IPS-11a (cell line): ENCODE measurements at regions not wholly inside any gene's neighbourhood (a gene's known extent, or its start where the extent isn't known, plus 50 kb on each side); places are given as distances from the start of the nearest gene placed in this dataset.

Experiments used
- H3K4me3 ChIP-seq: one replicate; pipeline ENCODE4 v1.5.1; 2013; ENCODE audit warnings: low read depth, low read length, control low read depth

DNA sequence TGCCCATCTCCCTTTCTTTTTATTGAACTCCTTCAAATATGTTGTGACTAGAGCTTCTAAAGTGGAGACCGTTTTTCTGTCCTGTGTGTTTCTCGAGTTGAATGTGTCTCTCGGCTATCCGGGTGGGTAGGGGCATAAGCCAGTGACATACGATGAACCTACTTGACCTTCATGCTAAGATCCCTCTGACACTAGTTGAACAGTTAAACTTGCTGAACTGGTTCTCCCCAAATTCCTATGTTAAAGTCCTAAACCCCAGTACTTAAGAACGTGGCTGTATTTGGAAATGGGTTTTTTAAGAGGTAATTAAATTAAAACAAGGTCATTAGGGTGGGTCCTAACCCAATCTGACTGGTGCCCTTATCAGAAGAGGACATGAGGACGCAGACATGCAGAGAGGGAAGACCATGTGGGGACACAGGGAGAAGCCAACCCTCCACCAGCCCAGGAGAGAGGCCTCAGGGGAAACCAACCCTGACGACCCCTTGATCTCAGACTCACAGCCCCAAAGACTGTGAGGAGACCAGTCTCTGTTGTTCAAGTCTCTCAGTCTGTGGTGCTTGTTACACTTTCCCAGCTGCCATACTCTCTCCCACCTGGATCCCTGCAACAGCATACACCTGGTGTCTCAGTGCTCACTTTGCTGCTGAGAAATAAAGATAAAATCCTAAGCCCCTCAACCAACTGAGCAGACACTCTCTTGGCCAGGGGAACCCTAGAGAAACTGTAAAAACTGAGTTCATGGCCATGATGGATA, 208.4 kb downstream of the MYLK4 start:
- H3K4me3 ChIP-seq: no peak overlapping the region

DNA sequence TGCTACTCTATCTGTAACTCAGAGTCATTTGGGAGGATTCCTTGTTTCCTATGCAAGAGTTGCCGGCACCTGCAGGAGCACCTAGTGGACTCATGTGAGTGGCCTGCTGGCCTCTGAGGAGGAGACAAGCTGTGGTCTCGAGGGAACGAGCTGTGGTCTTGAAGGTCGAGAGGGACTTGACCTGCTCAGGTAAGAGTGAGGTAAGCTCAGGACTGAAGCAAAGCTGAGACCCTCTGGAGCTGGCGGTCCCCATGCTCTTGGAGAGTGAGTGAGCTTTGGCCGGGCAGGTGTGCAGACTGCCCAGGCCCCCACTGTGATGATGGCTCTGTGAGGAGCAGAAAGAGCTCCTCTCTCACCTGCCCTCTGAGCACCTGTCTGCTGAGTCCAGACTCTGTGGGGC, 214.3 kb downstream of the MYLK4 start:
- no peak overlapping the region for H3K4me3 ChIP-seq

- H3K4me3 ChIP-seq: no peak overlapping the region
Measured at GRCh38 chr6:2535506-2535905, 215.2 kb downstream of the MYLK4 start.

- no peak overlapping the region for H3K4me3 ChIP-seq
Measured at GRCh38 chr6:2534406-2535042, 216.2 kb downstream of the MYLK4 start.

DNA sequence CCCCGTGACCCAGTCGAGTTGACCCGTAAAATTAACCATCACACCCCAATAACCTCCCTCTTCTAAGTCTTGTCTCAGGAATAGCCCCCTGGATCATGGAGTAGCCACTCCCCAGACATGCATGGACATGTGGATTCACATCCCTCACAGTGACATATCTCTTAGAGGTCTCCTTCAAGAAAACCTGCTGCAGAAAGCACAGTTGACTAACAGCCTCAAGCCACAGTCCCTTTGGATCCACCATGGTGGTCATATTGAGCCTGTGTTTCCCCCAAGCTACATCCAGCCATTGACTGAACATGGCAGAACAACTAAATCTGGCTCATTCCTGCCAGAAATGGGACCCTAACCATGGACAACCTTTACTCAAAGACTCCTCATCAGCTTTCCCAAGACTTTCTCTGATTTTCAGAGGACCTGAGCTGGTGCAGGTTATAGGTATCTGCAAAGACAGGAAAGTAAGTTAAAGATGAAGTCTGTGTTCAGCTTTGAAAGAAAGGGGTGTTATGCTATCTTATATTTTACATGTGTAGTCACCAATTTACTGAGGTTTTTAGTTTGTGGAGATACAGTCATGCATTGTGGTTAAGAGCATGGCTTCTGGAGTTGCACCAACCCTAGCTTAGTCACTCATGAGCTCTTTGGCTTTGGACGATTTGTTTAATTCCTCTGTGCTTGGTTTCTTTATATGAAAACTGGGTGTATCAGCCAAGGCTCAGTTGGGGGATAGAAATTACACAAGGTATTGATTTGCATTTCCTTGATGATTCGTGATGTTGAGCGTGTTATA, 219.1 kb downstream of the MYLK4 start:
- no peak overlapping the region for H3K4me3 ChIP-seq

- no peak overlapping the region for H3K4me3 ChIP-seq
Measured at GRCh38 chr6:2529211-2529719, 221.5 kb downstream of the MYLK4 start.

GRCh38 chr6:2528156-2528555, 222.6 kb downstream of the MYLK4 start:
- H3K4me3 ChIP-seq: no peak overlapping the region

GRCh38 chr6:2526766-2527165, 224.0 kb downstream of the MYLK4 start:
- no peak overlapping the region for H3K4me3 ChIP-seq

DNA sequence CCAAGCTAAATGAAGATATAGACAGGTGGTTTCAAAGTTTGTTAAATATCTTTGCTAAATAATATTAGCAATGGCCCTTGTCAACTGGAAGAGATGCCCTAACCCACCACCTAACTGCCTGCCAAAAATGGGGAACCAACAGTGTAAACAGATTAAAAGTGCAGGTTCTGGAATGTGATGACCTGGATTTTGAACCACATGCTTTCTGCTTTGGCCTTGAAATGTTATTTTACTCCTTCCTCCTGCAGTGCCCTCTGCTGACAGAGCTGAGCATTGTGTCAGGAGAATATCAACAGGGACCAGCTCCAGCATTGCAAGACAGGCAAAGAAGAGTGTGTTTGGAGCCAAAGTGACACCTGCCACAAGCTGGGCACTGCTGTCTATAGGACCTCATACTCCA, 226.6 kb downstream of the MYLK4 start:
- H3K4me3 ChIP-seq: no peak overlapping the region

- no peak overlapping the region for H3K4me3 ChIP-seq
Measured at GRCh38 chr6:2523061-2523460, 227.7 kb downstream of the MYLK4 start.

- H3K4me3 ChIP-seq: no peak overlapping the region
Measured at GRCh38 chr6:2522521-2522920, 228.2 kb downstream of the MYLK4 start.

DNA sequence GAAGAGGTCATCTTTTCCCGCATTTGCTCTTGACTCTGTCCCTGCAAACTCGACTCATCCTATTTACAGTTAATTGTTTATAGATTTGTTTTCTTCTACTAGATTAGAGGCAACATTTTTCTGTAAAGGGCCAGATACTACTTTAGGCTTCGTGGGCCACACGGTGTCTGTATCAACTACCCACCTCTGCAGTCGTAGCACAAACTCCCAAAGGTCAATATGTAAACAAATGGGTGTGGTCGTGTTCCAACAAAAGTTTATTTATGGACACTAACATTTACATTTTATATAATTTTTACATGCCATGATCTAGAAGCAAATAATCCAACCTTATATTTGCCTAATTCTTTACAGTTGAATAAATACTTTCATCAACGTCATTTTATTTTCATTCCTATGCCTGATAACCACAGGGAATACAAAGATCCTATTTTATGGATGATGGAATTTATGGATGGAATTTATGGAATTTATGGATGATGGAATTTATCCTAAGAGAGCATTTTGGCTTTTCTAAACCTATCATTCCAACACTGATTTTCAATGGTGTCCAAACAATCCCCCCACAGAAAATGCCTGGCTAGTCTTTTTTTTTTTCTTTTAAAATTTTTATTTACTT, 232.8 kb downstream of the MYLK4 start:
- H3K4me3 ChIP-seq: no peak overlapping the region

- no peak overlapping the region for H3K4me3 ChIP-seq
Measured at GRCh38 chr6:2517401-2517800, 233.3 kb downstream of the MYLK4 start.

- H3K4me3 ChIP-seq: no peak overlapping the region
Measured at GRCh38 chr6:2516059-2516458, 234.7 kb downstream of the MYLK4 start.

DNA sequence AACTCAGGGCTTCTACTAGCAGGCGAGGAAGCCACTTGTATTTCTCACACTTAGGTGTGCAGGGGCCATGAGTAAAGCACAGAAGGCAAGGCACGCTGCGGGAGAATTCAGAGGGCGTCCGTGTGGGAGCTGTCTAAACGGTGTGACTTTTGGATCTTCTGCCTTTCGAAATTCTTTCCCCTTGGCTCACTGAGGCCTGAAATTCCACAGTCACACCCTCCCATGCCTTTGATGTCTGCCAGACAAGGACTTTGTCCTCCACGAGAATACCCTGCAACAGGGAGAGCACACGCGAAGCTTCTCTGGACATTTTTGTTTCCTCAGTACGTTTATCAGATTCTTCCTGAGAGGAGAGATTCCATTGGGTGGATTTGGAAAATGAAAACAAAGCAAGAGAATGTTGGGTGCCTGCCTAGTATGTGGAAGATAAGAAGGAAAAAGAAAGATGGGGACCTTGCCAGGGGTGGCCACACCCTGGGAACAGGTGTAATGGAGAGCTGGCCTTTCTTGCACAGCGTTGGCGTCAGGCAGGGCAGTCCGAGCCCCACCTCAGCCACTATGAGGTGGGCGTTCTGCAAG, 235.7 kb downstream of the MYLK4 start:
- H3K4me3 ChIP-seq: no peak overlapping the region

DNA sequence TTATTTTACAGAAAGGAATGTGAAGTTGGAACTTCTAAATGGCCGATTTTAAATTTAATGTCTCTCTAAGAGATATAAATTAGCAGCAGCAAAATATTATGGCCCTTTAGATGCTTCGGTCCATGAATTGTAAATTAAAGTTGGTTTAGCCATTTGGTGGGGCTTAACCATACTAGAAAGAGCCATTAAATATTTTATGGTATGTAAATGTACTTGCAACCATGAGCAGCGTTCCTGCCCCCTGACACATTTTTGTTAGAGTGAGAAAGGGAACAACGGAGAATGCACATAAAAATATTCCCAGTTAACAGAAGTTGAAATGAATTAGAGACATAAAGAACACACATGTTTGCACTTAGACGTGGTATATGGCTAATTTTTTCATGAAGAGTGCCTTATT, 237.9 kb downstream of the MYLK4 start:
- H3K4me3 ChIP-seq: no peak overlapping the region

- no peak overlapping the region for H3K4me3 ChIP-seq
Measured at GRCh38 chr6:2510316-2510715, 240.4 kb downstream of the MYLK4 start.

DNA sequence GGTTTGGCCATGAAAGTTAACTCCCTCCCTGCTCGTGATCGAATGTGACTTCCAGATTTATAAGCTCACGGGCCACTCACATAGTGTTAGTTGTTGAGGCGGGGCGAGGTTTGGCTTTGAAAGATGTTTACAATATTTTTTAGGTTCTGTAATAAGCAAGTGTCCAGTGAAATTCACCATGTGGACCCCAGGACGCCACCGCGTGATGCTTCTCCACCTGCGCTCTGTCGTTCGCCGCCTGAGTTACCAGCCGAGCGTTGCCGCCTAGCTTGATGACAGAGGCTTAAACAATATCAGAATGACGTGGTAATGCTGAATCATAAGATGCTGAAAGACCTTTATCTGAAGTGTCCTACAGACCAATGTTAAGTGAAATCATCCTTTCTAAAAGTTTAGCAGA, 241.0 kb downstream of the MYLK4 start:
- H3K4me3 ChIP-seq: no peak overlapping the region

GRCh38 chr6:2508071-2508470, 242.7 kb downstream of the MYLK4 start:
- no peak overlapping the region for H3K4me3 ChIP-seq

GRCh38 chr6:2507521-2508037, 243.1 kb downstream of the MYLK4 start:
- no peak overlapping the region for H3K4me3 ChIP-seq

DNA sequence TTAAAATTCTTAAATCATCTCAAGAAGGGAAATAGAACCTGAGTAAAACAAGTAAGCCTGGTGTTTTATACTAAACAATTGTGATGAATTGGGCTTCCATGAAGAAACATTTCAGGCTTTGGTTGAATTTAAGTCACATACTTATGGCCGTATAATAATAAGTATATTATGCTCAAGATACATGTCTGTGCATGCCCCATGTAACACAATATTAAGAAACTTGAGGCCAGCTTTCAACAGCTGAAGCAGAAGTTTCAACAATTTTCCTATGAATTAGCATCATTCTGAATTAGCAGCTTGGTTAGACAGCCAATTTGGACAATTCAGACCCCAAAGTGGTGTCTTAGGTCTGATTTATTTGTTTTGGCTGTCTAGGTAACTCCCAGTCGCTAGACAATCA, 243.7 kb downstream of the MYLK4 start:
- H3K4me3 ChIP-seq: no peak overlapping the region
